Right renal cortex interstitium (tissue), 3 donors: ENCODE measurements at regions not wholly inside any gene's neighbourhood (a gene's known extent, or its start where the extent isn't known, plus 50 kb on each side); places are given as distances from the start of the nearest gene placed in this dataset.

Source experiments
- DNase-seq, 3 donors: peaks; one replicate each; pipeline ENCODE4 v3.0.0-alpha.2; 2013; ENCODE audit warnings: low read depth in 3 of 3, low spot score in 2 of 3

GRCh38 chr11:15374418-15374817, 259.7 kb downstream of the INSC start:
- no peak for DNase-seq

GRCh38 chr11:15378941-15379340, 264.2 kb downstream of the INSC start:
- no peak for DNase-seq

- no peak for DNase-seq
Observed at GRCh38 chr11:15379483-15379882, 264.8 kb downstream of the INSC start.

GRCh38 chr11:15390857-15391256, 276.1 kb downstream of the INSC start:
- no peak for DNase-seq

- no peak for DNase-seq
Observed at GRCh38 chr11:15396778-15397177, 282.1 kb downstream of the INSC start.

GRCh38 chr11:15406851-15407351, 292.2 kb downstream of the INSC start:
- no peak for DNase-seq

- no peak for DNase-seq
Observed at GRCh38 chr11:15412054-15412453, 297.3 kb downstream of the INSC start.

GRCh38 chr11:15418921-15419320, 304.2 kb downstream of the INSC start:
- DNase-seq: no peak

GRCh38 chr11:15419696-15420095, 305.0 kb downstream of the INSC start:
- no peak for DNase-seq

- no peak for DNase-seq
Observed at GRCh38 chr11:15430381-15430780, 315.7 kb downstream of the INSC start.

GRCh38 chr11:15434529-15434928, 319.8 kb downstream of the INSC start:
- DNase-seq: no peak

GRCh38 chr11:15446315-15446714, 331.6 kb downstream of the INSC start:
- no peak for DNase-seq

- DNase-seq: no peak
Observed at GRCh38 chr11:15446929-15447328, 332.2 kb downstream of the INSC start.

- DNase-seq: no peak
Observed at GRCh38 chr11:15451713-15452112, 337.0 kb downstream of the INSC start.

- DNase-seq: no peak
Observed at GRCh38 chr11:15453211-15453765, 338.6 kb downstream of the INSC start.

GRCh38 chr11:15468466-15468865, 353.7 kb downstream of the INSC start:
- no peak for DNase-seq

GRCh38 chr11:15471048-15471894, 356.5 kb downstream of the INSC start:
- no peak for DNase-seq

- no peak for DNase-seq
Observed at GRCh38 chr11:15471895-15472799, 357.4 kb downstream of the INSC start.

- no peak for DNase-seq
Observed at GRCh38 chr11:15473954-15474837, 359.5 kb downstream of the INSC start.

- no peak for DNase-seq
Observed at GRCh38 chr11:15476371-15476917, 361.7 kb downstream of the INSC start.
